HG03196 (cell line): ENCODE measurements at regions not wholly inside any gene's neighbourhood (a gene's known extent, or its start where the extent isn't known, plus 50 kb on each side); places are given as distances from the start of the nearest gene placed in this dataset.

Experiments
- ATAC-seq: cut with Tn5 transposase; IDR thresholded peaks from one replicate; pipeline ENCODE4 v1.9.1; 2021; ENCODE audit not compliant: unreplicated experiment

GRCh38 chr3:31444220-31445142, 88.2 kb upstream of the STT3B start:
- ATAC-seq = no peak

- ATAC-seq = no peak
Measured at GRCh38 chr3:31445701-31446100, 87.0 kb upstream of the STT3B start.

GRCh38 chr3:31448035-31448881, 84.5 kb upstream of the STT3B start:
- ATAC-seq = no peak

- no peak for ATAC-seq
Measured at GRCh38 chr3:31448882-31449243, 83.9 kb upstream of the STT3B start.

- no peak for ATAC-seq
Measured at GRCh38 chr3:31449318-31449717, 83.4 kb upstream of the STT3B start.

GRCh38 chr3:31450345-31450744, 82.4 kb upstream of the STT3B start:
- ATAC-seq = no peak

- ATAC-seq = no peak
Measured at GRCh38 chr3:31452495-31453106, 80.1 kb upstream of the STT3B start.

GRCh38 chr3:31453430-31453829, 79.3 kb upstream of the STT3B start:
- no peak for ATAC-seq

- ATAC-seq = no peak
Measured at GRCh38 chr3:31455524-31455923, 77.2 kb upstream of the STT3B start.

GRCh38 chr3:31456373-31456772, 76.4 kb upstream of the STT3B start:
- ATAC-seq = no peak

GRCh38 chr3:31461426-31461825, 71.3 kb upstream of the STT3B start:
- ATAC-seq = no peak

GRCh38 chr3:31462050-31462569, 70.6 kb upstream of the STT3B start:
- peak; percentile 59 for ATAC-seq

- no peak for ATAC-seq
Measured at GRCh38 chr3:31465999-31466398, 66.7 kb upstream of the STT3B start.

GRCh38 chr3:31466866-31467265, 65.9 kb upstream of the STT3B start:
- no peak for ATAC-seq

GRCh38 chr3:31468433-31468832, 64.3 kb upstream of the STT3B start:
- ATAC-seq = no peak

GRCh38 chr3:31469385-31469784, 63.3 kb upstream of the STT3B start:
- ATAC-seq = no peak

GRCh38 chr3:31472479-31473390, 60.0 kb upstream of the STT3B start:
- no peak for ATAC-seq

GRCh38 chr3:31476209-31476608, 56.5 kb upstream of the STT3B start:
- no peak for ATAC-seq

- ATAC-seq = no peak
Measured at GRCh38 chr3:31479431-31479830, 53.3 kb upstream of the STT3B start.

- no peak for ATAC-seq
Measured at GRCh38 chr3:31481697-31482096, 51.0 kb upstream of the STT3B start.
